HG02973 (cell line): ENCODE measurements at regions not wholly inside any gene's neighbourhood (a gene's known extent, or its start where the extent isn't known, plus 50 kb on each side); places are given as distances from the start of the nearest gene placed in this dataset.

Experiments
- ATAC-seq: cut with Tn5 transposase; IDR thresholded peaks from one replicate; pipeline ENCODE4 v1.9.1; 2021; ENCODE audit warnings: moderate library complexity; ENCODE audit not compliant: unreplicated experiment

DNA sequence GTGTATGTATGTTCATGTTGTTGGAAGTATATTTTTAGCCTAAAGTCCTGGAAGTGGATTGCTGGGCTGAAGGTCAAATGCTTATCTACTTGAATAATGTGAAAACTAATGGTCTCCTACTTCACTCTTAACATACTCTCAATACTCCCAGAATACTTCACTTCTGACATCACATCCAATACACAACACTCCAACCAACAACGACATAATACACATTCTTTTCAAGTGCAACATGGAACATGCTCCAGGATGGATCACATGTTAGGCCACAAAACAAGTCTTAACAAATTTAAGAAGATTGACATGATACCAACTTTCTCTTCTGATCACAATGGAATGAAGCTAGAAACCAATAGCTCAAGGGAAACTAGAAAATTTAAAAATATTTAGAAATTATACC lies 126.9 kb upstream of the ADCY1 start:
- ATAC-seq = no peak

DNA sequence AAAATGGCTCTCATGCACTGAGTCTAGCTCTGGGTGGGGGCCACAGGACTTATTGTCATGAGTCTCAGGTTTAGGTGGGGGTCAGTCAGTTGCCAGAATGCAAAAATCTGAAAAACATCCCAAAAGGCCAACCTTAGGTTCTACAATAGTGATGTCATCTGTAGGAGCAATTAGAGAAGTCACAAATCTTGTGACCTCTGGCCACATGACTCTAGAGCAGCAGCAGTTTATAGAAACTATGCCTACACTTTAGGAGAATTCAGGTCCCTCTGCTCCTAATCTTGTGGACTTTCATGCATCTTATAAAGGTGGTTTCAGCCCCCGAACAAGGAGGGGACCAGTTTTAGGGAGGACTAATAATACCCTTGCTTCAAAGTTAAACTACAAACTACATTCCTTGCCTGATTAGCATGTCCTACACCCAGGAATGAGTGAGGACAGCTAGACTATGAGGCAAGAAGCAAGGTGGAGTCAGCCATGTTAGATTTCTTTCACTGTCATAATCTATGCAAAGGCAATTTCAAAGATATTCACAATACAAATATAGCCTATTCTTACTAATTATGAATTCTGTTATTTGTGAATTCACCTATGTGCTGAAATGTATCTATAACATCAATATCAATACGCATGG lies 123.5 kb upstream of the ADCY1 start:
- ATAC-seq = no peak

DNA sequence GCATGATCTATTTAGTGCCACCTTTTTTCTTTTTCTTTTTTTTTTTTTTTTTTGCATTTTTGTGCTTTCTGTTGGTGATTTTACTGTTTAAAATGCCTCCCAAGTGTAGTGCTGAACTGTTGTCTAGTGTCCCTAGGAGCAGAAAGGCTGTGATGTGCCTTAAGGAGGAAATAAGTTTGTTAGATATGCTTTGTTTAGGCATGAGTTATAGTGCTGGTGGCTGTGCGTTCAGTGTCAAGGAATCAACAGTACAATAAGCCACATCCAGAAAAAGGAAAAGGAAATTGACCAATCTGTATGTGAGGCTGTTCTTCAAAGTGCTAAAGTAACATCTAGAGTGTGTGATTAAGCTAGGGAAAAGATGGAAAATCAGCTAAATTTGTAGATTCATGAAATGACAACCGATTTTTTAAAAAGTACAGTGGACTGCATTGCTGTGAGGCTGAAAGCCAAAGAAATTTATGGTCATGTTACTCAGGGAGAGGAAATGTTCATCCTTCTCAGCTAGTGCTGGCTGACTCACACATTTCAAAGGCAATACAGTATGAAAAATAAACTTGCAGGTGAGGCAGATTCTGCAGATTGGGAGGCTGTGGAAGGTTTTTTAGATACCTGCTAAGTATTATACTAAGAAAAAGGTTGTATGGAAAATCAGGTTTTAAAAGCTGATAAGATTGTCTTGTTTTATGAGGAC lies 122.7 kb upstream of the ADCY1 start:
- ATAC-seq = no peak

DNA sequence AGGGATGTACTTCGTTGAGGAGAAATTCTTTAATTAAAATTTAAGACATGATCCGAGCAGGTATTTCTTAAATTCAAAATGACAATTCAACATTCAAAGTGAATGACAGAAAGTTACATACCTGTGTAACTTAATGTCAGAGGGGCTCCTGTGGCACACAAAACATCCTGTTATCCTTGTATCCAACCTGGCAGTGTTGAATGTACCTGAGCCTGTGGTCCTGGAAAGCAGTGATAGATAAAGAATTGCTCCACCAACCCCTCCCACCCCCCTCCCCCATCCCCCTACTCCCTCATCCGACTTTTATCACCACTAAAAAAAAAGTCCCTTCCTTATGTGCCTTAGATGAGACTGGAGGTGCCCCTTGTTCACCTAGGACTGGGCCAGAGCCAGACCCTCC lies 119.4 kb upstream of the ADCY1 start:
- ATAC-seq = no peak

DNA sequence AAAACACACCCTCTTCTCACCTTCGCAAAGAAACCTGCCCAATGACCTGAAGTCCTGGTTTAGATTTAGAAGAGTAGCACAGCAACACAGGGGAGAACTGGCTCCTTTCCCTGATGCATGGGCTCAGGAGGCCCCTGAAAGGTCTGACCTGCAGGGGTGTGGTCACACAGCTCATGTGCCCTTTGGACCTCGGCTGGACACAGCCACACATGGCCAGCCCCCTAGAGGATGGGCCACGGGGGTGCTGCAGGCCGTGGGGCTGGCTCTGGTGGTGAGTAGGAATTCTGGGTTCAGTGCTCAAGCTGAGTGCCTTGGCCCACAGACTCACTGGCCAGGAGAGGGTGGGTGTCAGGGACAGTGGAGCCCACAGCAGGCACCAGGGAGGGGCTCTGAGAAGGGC lies 118.5 kb upstream of the ADCY1 start:
- ATAC-seq = no peak

DNA sequence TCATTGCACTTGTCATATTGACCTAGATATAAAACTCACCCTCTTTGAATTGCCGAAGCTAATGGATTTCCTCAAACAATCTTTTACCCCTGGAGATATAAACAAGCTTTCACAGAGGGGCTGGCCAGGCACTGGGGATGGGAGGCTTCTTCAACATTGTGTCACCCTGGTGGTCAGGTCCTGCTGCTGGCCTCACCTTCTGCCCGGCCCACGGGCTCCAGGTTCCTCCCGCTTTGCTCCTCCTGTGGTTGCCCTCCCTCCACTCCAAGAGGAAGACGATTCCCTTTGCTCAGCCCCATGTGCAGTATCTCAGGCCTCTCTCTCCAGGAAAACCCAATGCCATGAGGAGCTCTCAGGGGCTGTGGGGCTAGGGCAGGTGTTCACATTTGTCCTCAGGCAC lies 118.1 kb upstream of the ADCY1 start:
- ATAC-seq = no peak

DNA sequence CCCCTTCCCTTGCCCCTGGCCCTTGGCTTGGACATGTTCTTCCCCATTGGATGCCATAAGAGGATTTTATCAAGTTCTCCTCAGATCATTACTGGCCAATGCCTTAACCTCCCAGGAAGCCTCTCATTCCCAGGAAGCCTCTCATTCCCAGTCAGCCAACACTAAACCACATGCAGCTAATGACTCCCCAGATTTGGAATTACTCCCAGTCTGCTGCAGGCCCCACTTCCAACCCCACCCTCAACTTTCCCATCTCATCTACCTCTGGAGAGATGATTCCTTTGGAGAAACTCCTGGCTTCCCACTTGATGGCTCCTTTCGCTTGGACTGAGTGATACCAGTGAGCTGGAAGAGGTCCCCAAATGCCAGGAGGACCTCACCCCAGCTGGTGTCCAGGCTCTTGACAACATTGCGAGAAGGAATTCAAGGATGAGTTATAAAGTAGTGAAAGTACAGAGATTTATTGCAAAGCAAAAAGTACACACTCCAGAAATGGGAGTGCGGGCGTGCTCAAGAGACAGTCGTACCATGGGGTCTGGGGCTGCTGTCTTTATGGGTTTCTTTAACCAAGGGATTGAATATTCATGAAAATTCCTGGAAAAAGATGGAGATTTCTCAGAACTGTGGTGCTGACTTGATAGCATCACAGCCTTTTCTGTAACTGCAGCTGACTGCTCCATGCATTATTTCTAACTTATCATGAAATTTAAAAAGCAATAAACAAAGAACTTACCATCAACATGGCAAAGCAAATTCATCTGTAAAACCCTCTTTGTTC lies 117.2 kb upstream of the ADCY1 start:
- ATAC-seq = no peak

DNA sequence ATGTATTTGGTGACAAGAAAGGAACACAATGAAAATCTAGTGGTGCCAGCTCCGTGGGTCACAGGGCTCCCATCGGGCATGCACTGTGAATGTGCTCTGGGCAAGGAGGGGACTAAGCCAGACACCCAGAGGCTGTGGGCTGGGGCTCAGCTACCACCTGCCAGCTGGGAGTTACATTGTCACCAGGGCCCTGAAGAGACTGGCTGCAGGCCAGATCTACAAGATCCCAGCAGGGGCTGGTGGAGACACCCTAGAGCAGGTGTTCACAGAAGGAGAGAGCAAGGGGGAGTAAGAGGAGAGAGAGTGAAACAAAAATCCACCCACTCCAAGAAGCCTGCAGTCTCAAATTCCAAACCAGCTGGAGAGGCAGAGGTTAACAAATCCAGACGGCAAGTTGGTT lies 116.6 kb upstream of the ADCY1 start:
- no peak for ATAC-seq

DNA sequence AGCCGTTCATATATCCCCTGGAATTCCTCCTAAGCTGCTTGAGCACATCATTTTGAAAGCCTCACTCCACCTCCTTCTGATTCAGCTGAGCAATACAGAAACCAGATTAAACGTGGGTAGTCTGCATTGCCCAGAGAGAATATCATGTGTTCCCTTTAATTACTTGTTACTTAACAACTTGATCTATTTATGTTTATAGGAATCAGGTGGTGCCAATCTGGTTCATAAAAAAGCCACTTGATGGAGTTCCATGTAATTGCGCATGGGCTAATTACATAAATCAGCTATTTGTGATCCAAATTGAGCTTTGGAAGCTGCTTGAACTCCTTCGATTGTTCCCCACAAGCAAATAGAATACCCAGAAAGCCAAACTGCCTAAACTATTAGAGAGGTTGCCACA lies 114.7 kb upstream of the ADCY1 start:
- no peak for ATAC-seq

DNA sequence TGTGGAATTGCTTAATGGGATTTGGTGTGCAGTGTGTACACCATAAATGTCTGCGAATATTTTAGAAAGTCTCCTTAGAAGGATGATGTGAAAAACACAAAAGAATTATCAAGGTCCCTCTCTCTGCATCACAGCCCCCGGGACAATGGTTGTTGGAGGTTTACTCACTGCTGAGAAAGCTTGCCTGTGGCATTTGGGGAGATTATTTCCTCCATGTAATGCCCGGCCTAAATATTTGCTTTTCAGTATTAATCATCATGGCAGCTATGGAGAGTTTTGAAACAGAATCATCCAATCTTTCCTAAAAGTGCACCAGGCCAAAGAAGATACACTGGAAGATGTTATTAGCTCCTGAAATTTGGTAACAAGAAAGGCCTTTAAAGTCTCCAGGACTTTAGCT lies 113.8 kb upstream of the ADCY1 start:
- ATAC-seq = no peak

DNA sequence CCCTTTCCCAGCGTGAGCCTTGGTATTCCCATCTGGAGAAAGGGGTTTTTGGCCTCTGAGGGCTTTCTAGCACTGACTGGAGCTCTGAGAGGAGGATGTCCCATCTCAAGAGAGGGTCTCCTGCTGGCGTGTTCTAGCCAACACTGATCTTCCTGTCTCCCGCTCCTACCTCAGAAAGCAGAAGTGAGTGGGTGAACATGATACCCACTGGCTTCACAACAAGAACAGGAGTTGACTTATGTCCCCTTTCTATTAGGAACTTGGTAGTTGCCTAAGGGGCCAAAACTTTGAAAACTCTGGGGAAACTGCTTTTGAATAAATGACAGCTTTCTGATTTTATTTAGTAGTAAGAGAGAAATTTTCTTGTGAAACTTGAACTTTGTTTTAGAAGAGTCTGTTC lies 113.1 kb upstream of the ADCY1 start:
- no peak for ATAC-seq

DNA sequence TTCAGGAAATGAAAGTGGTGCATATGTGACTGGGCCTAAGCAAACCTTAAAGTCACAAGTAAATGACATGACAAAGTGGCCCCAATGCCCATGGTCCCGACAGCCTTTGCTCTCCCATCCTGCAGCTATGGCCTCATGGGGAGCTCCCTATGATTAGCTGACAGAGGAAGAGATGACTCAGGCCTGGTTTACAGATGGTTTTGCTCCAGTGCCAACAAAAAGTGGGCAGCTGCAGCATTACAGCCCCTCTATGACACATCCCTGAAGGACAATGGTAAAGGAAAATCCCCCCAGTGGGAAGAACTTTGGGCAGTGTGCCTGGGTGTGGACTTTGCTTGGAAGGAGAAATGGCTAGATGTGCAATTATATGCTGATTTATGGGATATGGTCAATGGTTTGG lies 105.1 kb upstream of the ADCY1 start:
- ATAC-seq = no peak

DNA sequence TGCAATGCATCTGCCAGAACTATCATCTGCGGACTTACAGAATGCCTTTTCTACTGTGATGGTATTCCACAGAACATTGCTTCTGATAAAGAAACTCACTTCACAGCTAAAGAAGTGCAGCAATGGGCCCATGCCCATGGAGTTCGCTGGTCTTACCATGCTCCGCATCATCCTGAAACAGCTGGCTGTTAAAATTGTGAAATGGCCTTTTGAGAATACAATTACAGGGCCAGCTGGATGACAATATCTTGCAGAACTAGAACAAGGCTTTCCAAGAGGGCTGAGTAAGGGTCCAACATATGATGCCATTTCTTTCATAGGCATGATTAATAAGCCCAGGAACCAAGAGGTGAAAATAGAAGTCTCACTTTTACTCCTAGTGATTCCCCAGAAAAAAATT lies 104.1 kb upstream of the ADCY1 start:
- ATAC-seq = no peak

DNA sequence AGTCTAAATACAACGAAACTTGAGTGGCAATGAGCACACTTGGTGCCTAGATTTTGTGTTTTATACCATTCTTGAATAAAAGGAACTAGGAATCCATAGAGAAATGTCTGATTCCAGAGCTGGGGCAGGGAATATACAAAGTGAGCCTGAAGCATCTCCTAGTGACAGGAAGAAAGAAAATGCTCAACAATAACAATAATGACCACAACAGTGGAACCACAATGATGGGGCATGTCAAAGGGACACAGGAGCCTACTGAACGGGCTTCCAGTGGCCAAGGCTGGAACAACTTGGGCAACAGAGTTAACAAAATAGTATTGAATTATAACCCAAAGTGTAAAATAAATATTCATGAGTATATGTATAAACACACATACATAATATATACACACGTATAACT lies 94.4 kb upstream of the ADCY1 start:
- ATAC-seq = no peak

DNA sequence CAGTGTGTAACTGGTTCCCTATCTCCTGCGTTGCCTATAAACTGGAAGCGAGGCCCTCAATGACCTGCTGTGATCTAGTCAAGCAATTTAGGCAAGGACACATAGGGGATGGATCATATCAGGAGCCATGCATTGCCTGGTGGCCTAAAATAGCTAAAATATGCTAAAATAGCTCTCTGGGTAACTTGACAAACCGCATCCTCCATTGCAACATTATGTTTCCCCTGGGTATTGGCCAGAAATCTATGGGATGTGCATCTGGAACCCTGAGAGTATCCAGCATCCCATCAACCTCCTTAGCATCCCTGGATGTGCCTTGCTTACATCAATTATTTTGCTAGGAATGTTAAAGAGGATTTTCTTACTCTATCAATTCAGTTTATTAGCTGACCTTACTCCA lies 91.7 kb upstream of the ADCY1 start:
- ATAC-seq = no peak

DNA sequence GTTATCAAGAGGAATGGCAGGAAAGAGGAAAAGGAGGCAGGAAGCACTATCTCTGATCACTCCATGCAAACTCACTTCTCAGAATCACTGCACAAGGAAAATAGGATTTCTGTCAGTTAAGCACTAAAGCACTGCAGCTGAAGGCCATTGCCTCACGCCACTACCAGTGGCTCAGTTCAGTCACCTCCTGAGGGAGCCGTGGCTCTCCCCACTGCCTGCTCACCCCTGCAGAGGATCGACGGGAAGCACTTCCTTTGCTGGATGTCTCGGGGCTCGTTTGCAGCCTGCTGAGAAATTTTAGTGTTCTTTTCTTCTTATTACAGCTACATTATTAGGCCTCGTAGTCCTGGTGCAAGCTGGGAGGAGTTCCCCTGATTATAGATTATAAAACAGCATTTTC lies 90.1 kb upstream of the ADCY1 start:
- ATAC-seq = no peak

DNA sequence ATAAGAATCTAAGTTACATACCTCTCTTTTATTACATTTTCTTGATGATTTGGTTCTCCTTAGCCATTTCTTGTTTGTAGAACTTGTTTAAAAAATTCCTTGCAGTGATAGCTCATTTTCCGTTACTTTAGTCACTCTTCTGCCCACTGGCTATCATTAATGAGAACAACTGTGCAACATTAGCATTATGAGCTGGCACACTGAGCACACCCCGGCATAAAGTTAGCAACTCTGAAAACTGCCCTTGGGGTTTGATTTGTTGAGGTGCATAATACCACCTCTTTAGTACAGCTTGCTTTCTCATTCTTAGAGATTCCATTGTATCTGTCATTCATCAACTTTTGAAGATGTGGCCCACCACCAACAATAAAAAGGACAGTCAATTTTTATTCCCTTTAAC lies 87.6 kb upstream of the ADCY1 start:
- ATAC-seq = no peak

DNA sequence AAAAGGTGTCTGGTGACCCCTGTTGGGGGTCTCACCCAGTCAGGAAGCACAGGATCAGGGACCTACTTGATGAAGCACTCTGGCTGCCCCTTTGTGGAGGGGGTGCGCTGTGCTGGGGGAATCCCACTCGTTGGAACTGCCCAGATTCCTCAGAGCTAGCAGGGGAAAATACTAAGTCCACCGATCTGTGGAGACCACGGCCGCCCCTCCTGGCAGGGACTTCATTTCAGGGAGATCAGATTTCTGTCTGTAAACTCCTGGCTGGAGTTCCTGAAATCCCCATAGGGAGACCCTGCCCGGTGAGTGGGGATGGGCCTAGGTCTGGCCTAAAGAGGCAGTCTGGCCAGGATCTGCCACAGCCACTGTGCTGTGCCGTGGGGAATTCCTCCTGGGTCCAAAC lies 79.3 kb upstream of the ADCY1 start:
- no peak for ATAC-seq

DNA sequence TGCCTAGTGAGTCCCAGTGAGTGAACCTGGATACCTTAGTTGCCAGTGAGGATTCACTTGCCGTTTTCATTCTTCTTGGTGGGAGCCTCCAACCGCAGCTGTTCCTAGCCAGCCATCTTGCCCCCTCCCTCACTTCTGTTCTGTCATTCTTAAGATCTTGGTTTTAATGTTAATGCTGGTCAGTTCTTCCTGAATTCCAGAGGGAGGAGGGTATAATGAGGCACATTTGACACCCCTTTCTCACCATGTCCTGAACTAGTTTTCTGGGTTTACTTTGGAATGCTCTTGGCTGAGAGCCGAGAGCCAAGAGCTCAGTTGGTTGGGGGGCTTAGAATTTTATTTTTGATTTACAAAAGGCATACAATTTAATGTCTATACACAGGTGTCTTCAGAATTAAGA lies 78.5 kb upstream of the ADCY1 start:
- no peak for ATAC-seq

DNA sequence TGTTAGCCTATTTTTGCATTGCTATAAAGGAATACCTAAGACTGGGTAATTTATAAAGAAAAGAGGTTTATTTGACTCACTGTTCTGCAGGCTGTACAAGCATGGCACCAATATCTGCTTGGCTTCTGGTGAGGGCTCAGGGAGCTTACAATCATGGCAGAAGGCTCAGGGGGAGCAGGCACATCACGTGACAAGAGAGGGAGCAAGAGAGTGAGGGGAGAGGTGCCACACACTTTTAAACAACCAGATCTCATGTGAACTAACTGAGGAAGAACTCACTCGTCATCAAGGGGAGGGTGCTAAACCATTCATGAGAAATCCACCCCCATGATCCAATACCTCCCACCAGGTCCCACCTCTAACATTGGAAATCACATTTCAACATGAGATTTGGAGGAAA lies 73.9 kb upstream of the ADCY1 start:
- no peak for ATAC-seq

DNA sequence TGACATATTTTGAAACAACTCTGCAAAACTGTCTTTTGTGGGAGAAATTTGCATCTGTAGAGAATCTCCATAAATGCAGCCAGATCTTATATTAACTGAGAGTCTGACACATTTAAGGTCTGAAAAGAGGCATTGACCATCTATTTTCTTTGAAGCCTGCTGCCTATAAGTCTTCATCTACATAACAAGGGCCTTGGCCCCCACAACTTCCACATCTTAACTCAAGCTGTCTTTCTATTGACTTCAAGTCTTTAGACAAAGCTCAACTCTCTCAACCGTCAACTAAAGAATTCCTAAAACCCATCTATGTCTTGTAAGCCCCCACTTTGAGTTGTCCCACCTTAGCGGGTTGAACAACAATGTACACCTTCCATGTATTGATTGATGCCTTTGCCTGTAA lies 72.4 kb upstream of the ADCY1 start:
- ATAC-seq = no peak

DNA sequence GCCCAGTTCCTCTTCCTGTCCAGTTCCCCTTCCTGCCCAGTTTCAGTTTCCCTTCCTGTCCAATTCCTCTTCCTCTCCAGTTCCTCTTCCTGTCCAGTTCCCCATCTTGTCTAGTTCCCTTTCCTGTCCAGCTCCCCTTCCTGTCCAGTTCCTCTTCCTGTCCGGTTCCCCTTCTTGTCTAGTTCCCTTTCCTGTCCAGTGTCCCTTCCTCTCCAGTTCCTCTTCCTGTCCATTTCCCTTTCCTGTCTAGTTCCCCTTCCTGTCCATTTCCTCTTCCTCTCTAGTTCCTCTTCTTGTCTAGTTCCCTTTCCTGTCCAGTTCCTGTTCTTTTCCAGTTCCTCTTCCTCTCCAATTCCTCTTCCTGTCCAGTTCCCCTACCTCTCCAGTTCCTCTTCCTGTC lies 68.1 kb upstream of the ADCY1 start:
- no peak for ATAC-seq
